PC-9 (cell line): ENCODE measurements at regions not wholly inside any gene's neighbourhood (a gene's known extent, or its start where the extent isn't known, plus 50 kb on each side); places are given as distances from the start of the nearest gene placed in this dataset.

ENCODE experiments used
- BruUV-seq: library from RNA; stranded (reverse); fragments of 400-500 nt; replicated peaks from 2 replicates; lab custom pipeline; 2021; lab: Mats Ljungman, UMichigan
- CTCF ChIA-PET: fragments of 300-600 bp; sonication (Branson Sonifier 250); formaldehyde crosslinking; loops from one replicate; lab custom pipeline; 2022; ENCODE audit warnings: antibody characterized with exemption; lab: Charles Lee
- POLR2A ChIA-PET: fragments of 300-600 bp; sonication (Branson Sonifier 250); formaldehyde crosslinking; loops from one replicate; lab custom pipeline; 2022; ENCODE audit warnings: antibody characterized with exemption; ENCODE audit not compliant: unreplicated experiment; lab: Charles Lee
- DNase-seq, 2 experiments: peaks; one replicate each; pipeline versions ENCODE4 v3.0.0 to v3.0.0-alpha.2; 2015 to 2022; ENCODE audit warnings: mixed read lengths in 1 of 2
- H2AFZ ChIP-seq: fragments of 200-600 bp; sonication (generic); 2 replicates; pipeline ENCODE4 v1.8.1; 2017; ENCODE audit warnings: antibody characterized with exemption
- H3F3A ChIP-seq: fragments of 200-600 bp; sonication (generic); 2 replicates; pipeline ENCODE4 v1.8.1; 2017; ENCODE audit warnings: antibody characterized with exemption, mild to moderate bottlenecking, low read depth; ENCODE audit not compliant: insufficient read depth
- H3K27ac ChIP-seq: fragments of 200-600 bp; sonication (generic); 2 replicates; pipeline ENCODE4 v1.6.1; 2016; ENCODE audit warnings: mixed run types
- H3K27me3 ChIP-seq: fragments of 200-600 bp; sonication (generic); 2 replicates; pipeline ENCODE4 v1.6.1; 2016; ENCODE audit warnings: low read depth, mixed run types; ENCODE audit not compliant: insufficient read depth
- H3K36me3 ChIP-seq: fragments of 200-600 bp; sonication (generic); 2 replicates; pipeline ENCODE4 v1.6.1; 2016; ENCODE audit warnings: low read depth, mixed run types
- H3K4me1 ChIP-seq: fragments of 200-600 bp; sonication (generic); replicated peaks from 2 replicates; pipeline ENCODE4 v1.6.1; 2016; ENCODE audit warnings: mixed run types; ENCODE audit not compliant: insufficient read depth
- H3K4me2 ChIP-seq: fragments of 200-600 bp; sonication (generic); 2 replicates; pipeline ENCODE4 v1.6.1; 2017; ENCODE audit warnings: mixed run types
- H3K4me3 ChIP-seq: fragments of 200-600 bp; sonication (generic); 2 replicates; pipeline ENCODE4 v1.6.1; 2016; ENCODE audit warnings: mixed run types
- H3K79me2 ChIP-seq: fragments of 200-600 bp; sonication (generic); 2 replicates; pipeline ENCODE4 v1.6.1; 2017; ENCODE audit warnings: low read depth, mixed run types
- H3K9me2 ChIP-seq: fragments of 200-600 bp; sonication (generic); 2 replicates; pipeline ENCODE4 v1.8.1; 2017; ENCODE audit warnings: mild to moderate bottlenecking; ENCODE audit not compliant: insufficient read depth
- H3K9me3 ChIP-seq: fragments of 200-600 bp; sonication (generic); 2 replicates; pipeline ENCODE4 v1.8.1; 2016; ENCODE audit warnings: low read depth; ENCODE audit not compliant: insufficient read depth
- H4K20me1 ChIP-seq: fragments of 200-600 bp; sonication (generic); 2 replicates; pipeline ENCODE4 v1.8.1; 2017; ENCODE audit not compliant: insufficient read depth
- EZH2 ChIP-seq: fragments of 200-600 bp; sonication (generic); IDR thresholded peaks from 2 replicates; pipeline ENCODE4 v1.8.0; 2017; ENCODE audit warnings: antibody characterized with exemption, low read depth
- intact Hi-C: fragments of 100-400 bp; cut with micrococcal nuclease; formaldehyde crosslinking; loops from one replicate; pipeline ENCODE4 v1.10.0; 2022; ENCODE audit not compliant: unreplicated experiment
- TF ChIP-seq, protein P1 (sequence below): fragments of 200-600 bp; sonication (generic); conservative IDR thresholded peaks from 2 replicates; pipeline ENCODE4 v1.6.1; 2017; ENCODE audit warnings: mixed run types, antibody characterized with exemption, mild to moderate bottlenecking, moderate library complexity

DNA sequence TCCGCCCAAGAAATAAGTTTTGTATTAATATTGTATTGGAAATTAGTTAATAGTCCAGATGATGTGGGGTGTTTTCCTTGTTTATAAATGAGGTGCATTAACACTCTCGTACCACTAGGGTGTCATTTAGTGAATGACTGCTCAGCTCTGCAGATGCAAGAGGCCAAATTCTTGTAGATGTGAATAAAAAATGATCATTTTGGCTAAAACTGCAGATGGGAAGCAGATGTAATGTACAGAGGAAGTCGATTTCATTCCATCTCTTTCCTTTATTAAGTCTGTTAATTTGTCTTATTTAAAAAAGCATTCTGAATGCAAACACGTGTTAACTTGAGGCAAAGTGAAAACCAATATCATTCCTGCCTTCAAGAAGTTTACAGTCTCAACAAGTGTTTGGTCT is 108.1 kb downstream of the DHX15 start:
- intact Hi-C loops, result loop anchor here (10.0 kb wide), 1 partner anchor 319 kb away; the partner anchor contains the start of gene SOD3
- no peak overlapping the region for H2AFZ ChIP-seq
- ChIA-PET POLR2A (no interaction called here), CTCF (no interaction called here)
- peaks cover 4% of the 10 kb centered on the region; the same call in 1 of the 2 replicates for H3K27me3 ChIP-seq
- H4K20me1 ChIP-seq, result no peaks in the 10 kb centered on the region
- no peaks in the 10 kb centered on the region for H3K79me2 ChIP-seq
- H3K4me3 ChIP-seq, result no peak overlapping the region
- H3K4me1 ChIP-seq, result peaks cover 6% of the 10 kb centered on the region; the same call in 1 of the 2 replicates
- DNase-seq, result no peak
- BruUV-seq, result no TSS peak
- H3K27ac ChIP-seq, result no peak overlapping the region
- H3K4me2 ChIP-seq, result no peak overlapping the region
- no peaks in the 10 kb centered on the region for H3F3A ChIP-seq
- no peaks in the 10 kb centered on the region for H3K9me3 ChIP-seq
- no peaks in the 10 kb centered on the region for H3K36me3 ChIP-seq
- no peaks in the 10 kb centered on the region for H3K9me2 ChIP-seq
- TF ChIP-seq EZH2, result no peak
- TF ChIP-seq, protein P1, sequence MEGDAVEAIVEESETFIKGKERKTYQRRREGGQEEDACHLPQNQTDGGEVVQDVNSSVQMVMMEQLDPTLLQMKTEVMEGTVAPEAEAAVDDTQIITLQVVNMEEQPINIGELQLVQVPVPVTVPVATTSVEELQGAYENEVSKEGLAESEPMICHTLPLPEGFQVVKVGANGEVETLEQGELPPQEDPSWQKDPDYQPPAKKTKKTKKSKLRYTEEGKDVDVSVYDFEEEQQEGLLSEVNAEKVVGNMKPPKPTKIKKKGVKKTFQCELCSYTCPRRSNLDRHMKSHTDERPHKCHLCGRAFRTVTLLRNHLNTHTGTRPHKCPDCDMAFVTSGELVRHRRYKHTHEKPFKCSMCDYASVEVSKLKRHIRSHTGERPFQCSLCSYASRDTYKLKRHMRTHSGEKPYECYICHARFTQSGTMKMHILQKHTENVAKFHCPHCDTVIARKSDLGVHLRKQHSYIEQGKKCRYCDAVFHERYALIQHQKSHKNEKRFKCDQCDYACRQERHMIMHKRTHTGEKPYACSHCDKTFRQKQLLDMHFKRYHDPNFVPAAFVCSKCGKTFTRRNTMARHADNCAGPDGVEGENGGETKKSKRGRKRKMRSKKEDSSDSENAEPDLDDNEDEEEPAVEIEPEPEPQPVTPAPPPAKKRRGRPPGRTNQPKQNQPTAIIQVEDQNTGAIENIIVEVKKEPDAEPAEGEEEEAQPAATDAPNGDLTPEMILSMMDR, result peak; percentile 68

DNA sequence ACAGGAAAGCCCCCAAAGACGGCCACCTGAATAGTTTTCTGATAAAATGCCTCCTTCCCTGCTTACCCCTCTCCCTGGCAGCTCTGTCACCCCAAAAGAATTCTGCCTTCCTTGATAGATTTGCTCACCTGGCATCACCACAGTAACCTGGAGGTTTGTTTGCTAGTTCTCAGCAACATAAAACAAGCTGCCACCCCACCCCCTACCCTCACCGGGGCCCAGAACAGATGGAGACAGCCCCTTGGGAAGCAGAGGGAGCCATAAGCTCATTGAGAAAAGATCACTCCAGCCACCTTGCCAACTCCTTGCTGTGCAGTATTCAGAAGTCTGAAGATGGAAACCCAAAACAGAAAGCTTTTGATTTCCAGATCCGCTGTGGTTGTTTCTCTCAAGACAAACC is 108.6 kb downstream of the DHX15 start:
- no peak for DNase-seq

DNA sequence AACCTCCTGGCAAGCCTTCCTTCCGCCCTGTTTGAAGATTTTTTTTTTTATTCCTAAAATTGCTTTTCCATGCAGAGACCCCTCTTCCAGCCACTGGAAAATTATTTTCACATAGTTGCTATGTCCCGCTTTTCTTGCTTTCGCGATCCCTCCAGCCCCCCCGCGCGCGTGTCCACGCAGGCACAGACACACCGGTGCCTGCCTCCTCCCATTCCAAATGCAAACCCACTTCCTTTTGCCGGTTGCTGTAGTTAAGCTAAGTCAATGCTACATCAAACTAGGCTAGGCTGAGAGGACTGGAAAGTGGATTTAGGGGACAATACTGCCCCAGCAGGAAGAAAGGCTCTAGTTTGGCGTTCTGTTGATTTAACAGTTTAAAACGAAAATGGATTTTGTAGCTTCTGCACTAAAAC is 111.0 kb downstream of the DHX15 start:
- intact Hi-C loops, result loop anchor here (5.0 to 10.0 kb wide), 2 partner anchors 321 to 499 kb away; partner anchors contain the start of gene SOD3
- H3K4me1 ChIP-seq, result peaks cover 6% of the 10 kb centered on the region; the same call in 1 of the 2 replicates
- H3K9me2 ChIP-seq, result no peaks in the 10 kb centered on the region
- no peaks in the 10 kb centered on the region for H3K36me3 ChIP-seq
- peak overlapping the region; percentile 65 for H3K4me3 ChIP-seq
- H3K27me3 ChIP-seq, result peaks cover 23% of the 10 kb centered on the region
- no peak for TF ChIP-seq EZH2
- TF ChIP-seq, protein P1, result peak; percentile 52; the same call in 1 of the 2 replicates
- peak in 1 of 2 experiments; percentile 40 for DNase-seq
- peak overlapping the region; percentile 96 for H3K4me2 ChIP-seq
- peak overlapping the region; percentile 89 for H2AFZ ChIP-seq
- no peaks in the 10 kb centered on the region for H4K20me1 ChIP-seq
- no TSS peak for BruUV-seq
- ChIA-PET POLR2A (interaction anchor here (0.6 kb wide), 3 partner anchors 183 to 760 kb away, joined by 4 to 12 read pairs (median 5); no protein-coding TSS in a partner anchor), CTCF (interaction anchor here (0.7 kb wide), 2 partner anchors 42 to 1613 kb away, joined by 3 read pairs; no protein-coding TSS in a partner anchor)
- H3K9me3 ChIP-seq, result no peaks in the 10 kb centered on the region
- H3K79me2 ChIP-seq, result no peaks in the 10 kb centered on the region
- no peak overlapping the region for H3K27ac ChIP-seq
- H3F3A ChIP-seq, result no peaks in the 10 kb centered on the region

More for the DNA sequence above, 108.6 kb downstream of the DHX15 start:
- Histone ChIP-seq H3K27me3 (peaks cover 6% of the 10 kb centered on the region; the same call in 1 of the 2 replicates), H3F3A (no peaks in the 10 kb centered on the region), H3K4me2 (no peak overlapping the region), H3K9me3 (no peaks in the 10 kb centered on the region), H3K79me2 (no peaks in the 10 kb centered on the region), H3K9me2 (no peaks in the 10 kb centered on the region), H4K20me1 (no peaks in the 10 kb centered on the region), H3K27ac (no peak overlapping the region), H3K4me3 (no peak overlapping the region), H2AFZ (no peak overlapping the region), H3K36me3 (no peaks in the 10 kb centered on the region), H3K4me1 (peaks cover 6% of the 10 kb centered on the region; the same call in 1 of the 2 replicates)
- intact Hi-C loops, result loop anchor here (10.0 kb wide), 1 partner anchor 319 kb away; the partner anchor contains the start of gene SOD3
- ChIA-PET CTCF (no interaction called here), POLR2A (no interaction called here)
- TF ChIP-seq, protein P1, result no peak
- TF ChIP-seq EZH2, result no peak
- BruUV-seq, result no TSS peak
